ENCODE measurements at regions not wholly inside any gene's neighbourhood (a gene's known extent, or its start where the extent isn't known, plus 50 kb on each side); places are given as distances from the start of the nearest gene placed in this dataset.

GRCh38 chr4:43343298-43343697 is 450.8 kb downstream of the GRXCR1 start:
- TF ChIP-seq EP300 (IDR thresholded peaks at IDR 0.05) (no peak), POLR2A (IDR thresholded peaks at IDR 0.05) (no peak), POLR2AphosphoS5 (IDR thresholded peaks at IDR 0.05) (no peak)
- TF ChIP-seq, protein P1, sequence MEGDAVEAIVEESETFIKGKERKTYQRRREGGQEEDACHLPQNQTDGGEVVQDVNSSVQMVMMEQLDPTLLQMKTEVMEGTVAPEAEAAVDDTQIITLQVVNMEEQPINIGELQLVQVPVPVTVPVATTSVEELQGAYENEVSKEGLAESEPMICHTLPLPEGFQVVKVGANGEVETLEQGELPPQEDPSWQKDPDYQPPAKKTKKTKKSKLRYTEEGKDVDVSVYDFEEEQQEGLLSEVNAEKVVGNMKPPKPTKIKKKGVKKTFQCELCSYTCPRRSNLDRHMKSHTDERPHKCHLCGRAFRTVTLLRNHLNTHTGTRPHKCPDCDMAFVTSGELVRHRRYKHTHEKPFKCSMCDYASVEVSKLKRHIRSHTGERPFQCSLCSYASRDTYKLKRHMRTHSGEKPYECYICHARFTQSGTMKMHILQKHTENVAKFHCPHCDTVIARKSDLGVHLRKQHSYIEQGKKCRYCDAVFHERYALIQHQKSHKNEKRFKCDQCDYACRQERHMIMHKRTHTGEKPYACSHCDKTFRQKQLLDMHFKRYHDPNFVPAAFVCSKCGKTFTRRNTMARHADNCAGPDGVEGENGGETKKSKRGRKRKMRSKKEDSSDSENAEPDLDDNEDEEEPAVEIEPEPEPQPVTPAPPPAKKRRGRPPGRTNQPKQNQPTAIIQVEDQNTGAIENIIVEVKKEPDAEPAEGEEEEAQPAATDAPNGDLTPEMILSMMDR (IDR thresholded peaks at IDR 0.05): no peak
- no peaks in the 10 kb centered on the region for H3K36me3 ChIP-seq
- no peak for DNase-seq
- H3K27ac ChIP-seq: no peak overlapping the region
- no peaks in the 10 kb centered on the region for H3K9me3 ChIP-seq
- H3K4me3 ChIP-seq: no peak overlapping the region
- intact Hi-C loops (cut with DNase I): no loop called here
- H3K27me3 ChIP-seq: no peaks in the 10 kb centered on the region
- H3K4me1 ChIP-seq: no peaks in the 10 kb centered on the region

- H3K4me3 ChIP-seq: no peak overlapping the region
- no peaks in the 10 kb centered on the region for H3K27me3 ChIP-seq
- H3K9me3 ChIP-seq: no peaks in the 10 kb centered on the region
- no peaks in the 10 kb centered on the region for H3K36me3 ChIP-seq
- DNase-seq: no peak
- H3K4me1 ChIP-seq: no peaks in the 10 kb centered on the region
- WGBS, 2 donors: 88% methylated on average over 3 of the region's 3 CpGs
- intact Hi-C loops (cut with DNase I): no loop called here
- no peak overlapping the region for H3K27ac ChIP-seq
- TF ChIP-seq POLR2AphosphoS5 (IDR thresholded peaks at IDR 0.05) (no peak), EP300 (IDR thresholded peaks at IDR 0.05) (no peak), POLR2A (IDR thresholded peaks at IDR 0.05) (no peak)
- TF ChIP-seq, protein P1 (IDR thresholded peaks at IDR 0.05): no peak
Observed at GRCh38 chr4:43345323-43345925, 452.9 kb downstream of the GRXCR1 start.

DNA sequence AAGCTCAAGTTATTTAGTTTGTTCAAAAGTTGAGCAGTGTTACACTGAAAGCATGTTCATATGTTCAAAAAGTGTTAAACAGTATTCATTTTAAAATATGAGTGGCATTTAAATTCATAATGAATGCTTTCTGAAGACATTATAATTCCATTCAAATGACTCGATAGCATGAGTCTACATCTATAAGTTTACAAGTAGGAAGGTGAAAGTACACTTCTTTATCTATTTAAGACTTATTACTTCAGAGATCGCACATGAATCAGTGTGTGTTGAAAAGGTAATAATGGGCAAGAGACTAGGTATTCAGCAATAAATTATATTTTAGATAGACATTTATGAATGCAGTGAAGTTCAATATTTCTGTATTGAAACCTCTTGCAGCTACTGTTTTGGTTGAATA is 456.1 kb downstream of the GRXCR1 start:
- no peaks in the 10 kb centered on the region for H3K27me3 ChIP-seq
- intact Hi-C loops (cut with DNase I): no loop called here
- TF ChIP-seq, protein P1 (IDR thresholded peaks at IDR 0.05): no peak
- TF ChIP-seq EP300 (IDR thresholded peaks at IDR 0.05) (no peak), POLR2AphosphoS5 (IDR thresholded peaks at IDR 0.05) (no peak), POLR2A (IDR thresholded peaks at IDR 0.05) (no peak)
- no peak overlapping the region for H3K27ac ChIP-seq
- DNase-seq: no peak
- 81 to 91% methylated on average over 2 of the region's 2 CpGs for whole genome bisulfite sequencing, 2 donors
- no peak overlapping the region for H3K4me3 ChIP-seq
- H3K36me3 ChIP-seq: no peaks in the 10 kb centered on the region
- H3K9me3 ChIP-seq: no peaks in the 10 kb centered on the region
- H3K4me1 ChIP-seq: peaks cover 0 to 16% (median 2%) of the 10 kb centered on the region in 4 donors

DNA sequence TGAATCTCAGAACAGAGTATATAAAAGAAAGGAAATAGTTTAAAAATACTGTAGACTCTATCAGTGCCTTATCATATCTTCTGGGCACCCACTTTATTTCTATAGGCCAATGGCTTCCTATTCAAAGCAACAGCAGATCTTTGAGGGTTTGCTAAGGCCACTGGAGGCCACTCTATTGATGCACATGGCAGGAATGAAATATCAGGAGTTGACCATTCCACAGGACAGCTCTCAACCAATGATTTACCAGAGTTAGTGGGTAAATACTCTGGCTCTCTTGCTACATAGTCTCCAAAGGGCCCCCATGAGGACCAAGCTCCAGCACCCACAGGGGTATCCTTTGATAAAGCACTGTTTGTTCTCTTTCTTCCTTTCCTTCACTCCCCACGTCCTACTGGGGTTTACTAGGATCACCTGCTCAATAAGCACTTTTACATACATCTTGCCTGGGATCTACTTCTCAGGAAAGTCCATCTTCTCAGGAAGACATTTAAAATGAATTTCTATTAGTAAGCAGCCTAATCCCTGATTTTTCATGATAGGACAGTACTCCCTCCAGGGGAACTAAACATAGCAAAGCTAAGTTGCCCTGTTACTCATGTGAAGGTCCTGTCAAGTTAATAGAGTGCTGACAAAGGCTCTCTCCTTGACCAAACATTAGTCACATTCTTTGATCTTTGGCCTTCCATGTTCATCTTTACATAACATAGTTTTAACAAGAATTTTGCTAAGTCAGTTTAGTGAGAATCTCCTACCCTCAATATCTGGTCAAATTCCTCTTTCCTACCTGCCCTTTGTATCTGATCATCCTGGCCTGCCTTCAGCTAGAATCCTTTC is 459.7 kb downstream of the GRXCR1 start:
- intact Hi-C loops (cut with DNase I): no loop called here
- no peaks in the 10 kb centered on the region for H3K9me3 ChIP-seq
- 0 to 10% methylated on average over 1 of the region's 1 CpG for WGBS, 2 donors
- no peak overlapping the region for H3K27ac ChIP-seq
- no peak overlapping the region for H3K4me3 ChIP-seq
- DNase-seq: no peak
- TF ChIP-seq EP300 (IDR thresholded peaks at IDR 0.05) (no peak), POLR2A (IDR thresholded peaks at IDR 0.05) (no peak), POLR2AphosphoS5 (IDR thresholded peaks at IDR 0.05) (no peak)
- TF ChIP-seq, protein P1 (IDR thresholded peaks at IDR 0.05): no peak
- peaks cover 0 to 16% (median 2%) of the 10 kb centered on the region in 4 donors for H3K4me1 ChIP-seq
- no peaks in the 10 kb centered on the region for H3K27me3 ChIP-seq
- no peaks in the 10 kb centered on the region for H3K36me3 ChIP-seq

All from sigmoid colon (tissue), 6 donors.